22Rv1 (cell line): ENCODE measurements at regions not wholly inside any gene's neighbourhood (a gene's known extent, or its start where the extent isn't known, plus 50 kb on each side); places are given as distances from the start of the nearest gene placed in this dataset.

Experiments used
- H3K27ac ChIP-seq: fragments of 450-650 bp; 2 replicates; pipeline ENCODE4 v1.5.1; 2017
- CTCF ChIP-seq: fragments of 450-650 bp; IDR thresholded peaks from 2 replicates; pipeline ENCODE4 v1.5.1; 2017; ENCODE audit warnings: mild to moderate bottlenecking
- ZFX ChIP-seq: fragments of 450-650 bp; IDR thresholded peaks from 2 replicates; pipeline ENCODE4 v1.6.1; 2017; ENCODE audit warnings: antibody characterized with exemption, borderline replicate concordance

- TF ChIP-seq ZFX (no peak), CTCF (no peak)
- no peak overlapping the region for H3K27ac ChIP-seq
Measured at GRCh38 chr1:5651964-5652821, 340.0 kb downstream of the NPHP4 start.

- TF ChIP-seq ZFX (no peak), CTCF (no peak)
Measured at GRCh38 chr1:5651473-5651872, 340.8 kb downstream of the NPHP4 start.

GRCh38 chr1:5651027-5651410 is 341.2 kb downstream of the NPHP4 start:
- no peak overlapping the region for H3K27ac ChIP-seq
- no peak for TF ChIP-seq ZFX
- no peak for TF ChIP-seq CTCF

More at GRCh38 chr1:5651473-5651872, 340.8 kb downstream of the NPHP4 start:
- no peak overlapping the region for H3K27ac ChIP-seq

- no peak for TF ChIP-seq CTCF
- no peak for TF ChIP-seq ZFX
- H3K27ac ChIP-seq, result no peak overlapping the region
Measured at GRCh38 chr1:5650283-5651026, 341.8 kb downstream of the NPHP4 start.

- no peak overlapping the region for H3K27ac ChIP-seq
- TF ChIP-seq ZFX, result no peak
- TF ChIP-seq CTCF, result no peak
Measured at GRCh38 chr1:5649795-5650194, 342.4 kb downstream of the NPHP4 start.

- TF ChIP-seq ZFX (no peak), CTCF (no peak)
- no peak overlapping the region for H3K27ac ChIP-seq
Measured at GRCh38 chr1:5649166-5649551, 343.1 kb downstream of the NPHP4 start.
